ENCODE measurements at regions not wholly inside any gene's neighbourhood (a gene's known extent, or its start where the extent isn't known, plus 50 kb on each side); places are given as distances from the start of the nearest gene placed in this dataset.

DNA sequence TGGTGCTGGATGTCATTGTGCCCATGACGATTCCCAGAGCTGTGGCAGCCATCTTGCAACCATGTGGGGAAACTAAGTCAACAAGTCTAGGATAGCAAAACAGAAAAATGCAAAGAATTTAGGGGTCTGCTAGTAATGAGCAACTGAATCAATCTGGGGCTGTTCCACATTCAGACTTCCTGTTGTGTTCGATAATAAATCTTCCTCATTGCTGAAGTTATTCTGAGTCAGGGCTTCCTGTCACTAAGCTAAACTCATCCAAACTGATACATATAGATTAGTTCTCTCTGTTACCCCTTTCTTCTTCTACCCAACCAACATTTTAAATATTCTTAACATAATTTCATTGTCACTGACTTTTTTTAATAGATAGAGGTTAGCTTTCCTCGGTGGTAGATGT lies 205.9 kb downstream of the HACE1 start:
- Histone ChIP-seq H3K27ac (no peak overlapping the region), H3K9me3 (no peaks in the 10 kb centered on the region), H3K27me3 (no peaks in the 10 kb centered on the region), H3K4me1 (no peaks in the 10 kb centered on the region), H3K4me3 (no peak overlapping the region), H3K36me3 (no peaks in the 10 kb centered on the region)
- DNase-seq: no peak
- no peak for TF ChIP-seq POLR2AphosphoS5 (IDR thresholded peaks at IDR 0.05)
- TF ChIP-seq EP300 (IDR thresholded peaks at IDR 0.05): no peak
- no peak for TF ChIP-seq POLR2A (IDR thresholded peaks at IDR 0.05)
- TF ChIP-seq, protein P1, sequence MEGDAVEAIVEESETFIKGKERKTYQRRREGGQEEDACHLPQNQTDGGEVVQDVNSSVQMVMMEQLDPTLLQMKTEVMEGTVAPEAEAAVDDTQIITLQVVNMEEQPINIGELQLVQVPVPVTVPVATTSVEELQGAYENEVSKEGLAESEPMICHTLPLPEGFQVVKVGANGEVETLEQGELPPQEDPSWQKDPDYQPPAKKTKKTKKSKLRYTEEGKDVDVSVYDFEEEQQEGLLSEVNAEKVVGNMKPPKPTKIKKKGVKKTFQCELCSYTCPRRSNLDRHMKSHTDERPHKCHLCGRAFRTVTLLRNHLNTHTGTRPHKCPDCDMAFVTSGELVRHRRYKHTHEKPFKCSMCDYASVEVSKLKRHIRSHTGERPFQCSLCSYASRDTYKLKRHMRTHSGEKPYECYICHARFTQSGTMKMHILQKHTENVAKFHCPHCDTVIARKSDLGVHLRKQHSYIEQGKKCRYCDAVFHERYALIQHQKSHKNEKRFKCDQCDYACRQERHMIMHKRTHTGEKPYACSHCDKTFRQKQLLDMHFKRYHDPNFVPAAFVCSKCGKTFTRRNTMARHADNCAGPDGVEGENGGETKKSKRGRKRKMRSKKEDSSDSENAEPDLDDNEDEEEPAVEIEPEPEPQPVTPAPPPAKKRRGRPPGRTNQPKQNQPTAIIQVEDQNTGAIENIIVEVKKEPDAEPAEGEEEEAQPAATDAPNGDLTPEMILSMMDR (IDR thresholded peaks at IDR 0.05): no peak
- intact Hi-C loops (cut with DNase I; ENCODE audit: low total_unique reads): no loop called here
- 55 to 75% (median 68%) methylated on average over 3 of the region's 3 CpGs for WGBS, 5 donors

DNA sequence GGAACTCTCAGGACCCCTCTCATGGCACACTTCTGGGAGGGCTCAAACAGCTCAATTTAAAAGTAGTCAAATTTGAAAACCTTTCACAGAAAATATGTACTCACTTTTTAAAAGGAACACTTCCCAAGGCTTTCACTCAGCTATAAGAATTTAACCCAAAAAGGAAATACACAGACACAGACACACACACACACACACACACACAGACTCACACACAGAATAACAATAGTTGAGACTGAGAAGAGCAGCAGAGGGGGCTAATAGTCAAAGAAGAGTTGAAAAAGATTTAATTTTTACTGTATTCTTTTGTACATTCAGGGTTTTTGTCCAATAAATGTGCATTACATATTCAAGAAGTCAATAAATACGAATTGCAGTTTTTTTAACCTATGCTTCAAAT lies 211.4 kb downstream of the HACE1 start:
- TF ChIP-seq EP300 (IDR thresholded peaks at IDR 0.05) (no peak), POLR2AphosphoS5 (IDR thresholded peaks at IDR 0.05) (no peak), POLR2A (IDR thresholded peaks at IDR 0.05) (no peak)
- TF ChIP-seq, protein P1 (IDR thresholded peaks at IDR 0.05): no peak
- H3K9me3 ChIP-seq: no peaks in the 10 kb centered on the region
- H3K27ac ChIP-seq: no peak overlapping the region
- DNase-seq: no peak
- no peaks in the 10 kb centered on the region for H3K27me3 ChIP-seq
- no peak overlapping the region for H3K4me3 ChIP-seq
- no peaks in the 10 kb centered on the region for H3K36me3 ChIP-seq
- intact Hi-C loops (cut with DNase I; ENCODE audit: low total_unique reads): no loop called here
- WGBS, 5 donors: 77 to 89% (median 84%) methylated on average over 1 of the region's 1 CpG
- no peaks in the 10 kb centered on the region for H3K4me1 ChIP-seq

DNA sequence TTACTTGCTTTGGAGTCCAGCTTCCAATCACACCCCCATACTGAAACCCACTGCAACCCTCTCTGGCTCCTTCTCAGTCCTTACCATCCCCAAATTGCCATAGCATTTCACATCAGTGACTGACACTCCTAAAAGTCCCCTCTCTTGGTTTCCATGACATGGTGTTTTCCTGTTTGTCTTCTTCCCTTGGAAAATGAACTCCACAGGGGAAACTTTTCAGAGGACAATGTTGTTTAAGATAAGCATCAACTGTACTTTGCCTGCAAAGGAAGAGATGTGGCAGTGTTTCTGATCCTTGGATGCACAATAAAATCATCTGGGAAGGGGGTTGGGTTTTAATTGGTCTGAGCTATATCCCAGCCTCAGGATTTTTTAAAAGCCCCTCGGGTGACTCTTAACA lies 214.9 kb downstream of the HACE1 start:
- intact Hi-C loops (cut with DNase I; ENCODE audit: low total_unique reads): no loop called here
- no peak for TF ChIP-seq POLR2AphosphoS5 (IDR thresholded peaks at IDR 0.05)
- no peak for TF ChIP-seq EP300 (IDR thresholded peaks at IDR 0.05)
- TF ChIP-seq POLR2A (IDR thresholded peaks at IDR 0.05): no peak
- TF ChIP-seq, protein P1 (IDR thresholded peaks at IDR 0.05): no peak
- no peaks in the 10 kb centered on the region for H3K27me3 ChIP-seq
- WGBS, 5 donors: 62 to 82% (median 81%) methylated on average over 1 of the region's 1 CpG
- H3K4me3 ChIP-seq: no peak overlapping the region
- H3K4me1 ChIP-seq: no peaks in the 10 kb centered on the region
- no peak overlapping the region for H3K27ac ChIP-seq
- no peaks in the 10 kb centered on the region for H3K9me3 ChIP-seq
- no peaks in the 10 kb centered on the region for H3K36me3 ChIP-seq
- DNase-seq: no peak

DNA sequence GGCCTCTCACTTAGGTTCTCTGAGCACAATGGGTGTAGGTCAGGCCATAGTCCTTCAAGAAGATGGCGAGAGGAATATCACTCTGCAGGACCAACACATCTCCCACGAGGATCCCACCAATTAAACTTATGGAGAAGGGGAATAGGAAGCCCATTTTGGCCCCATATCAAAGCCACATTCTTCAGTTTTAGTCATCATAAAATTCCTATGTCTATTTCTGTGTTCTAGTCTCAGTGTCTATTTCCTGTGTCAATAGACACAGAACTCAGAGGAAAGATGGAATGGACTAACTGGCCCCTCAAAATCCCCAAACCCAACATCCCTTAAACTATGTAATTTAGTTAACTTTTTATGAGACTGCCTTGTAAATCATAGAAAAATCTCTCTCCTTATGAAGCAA lies 216.8 kb downstream of the HACE1 start:
- TF ChIP-seq EP300 (IDR thresholded peaks at IDR 0.05) (no peak), POLR2AphosphoS5 (IDR thresholded peaks at IDR 0.05) (no peak), POLR2A (IDR thresholded peaks at IDR 0.05) (no peak)
- TF ChIP-seq, protein P1 (IDR thresholded peaks at IDR 0.05): no peak

More for the DNA sequence above, 216.8 kb downstream of the HACE1 start:
- H3K9me3 ChIP-seq: no peaks in the 10 kb centered on the region
- DNase-seq: no peak
- no peaks in the 10 kb centered on the region for H3K4me1 ChIP-seq
- intact Hi-C loops (cut with DNase I; ENCODE audit: low total_unique reads): no loop called here
- H3K27ac ChIP-seq: no peak overlapping the region
- H3K36me3 ChIP-seq: no peaks in the 10 kb centered on the region
- H3K27me3 ChIP-seq: no peaks in the 10 kb centered on the region
- 61 to 74% (median 70%) methylated on average over 2 of the region's 2 CpGs for WGBS, 5 donors
- H3K4me3 ChIP-seq: no peak overlapping the region
